HG02642 (cell line): ENCODE measurements at regions not wholly inside any gene's neighbourhood (a gene's known extent, or its start where the extent isn't known, plus 50 kb on each side); places are given as distances from the start of the nearest gene placed in this dataset.

Source experiments
- ATAC-seq: cut with Tn5 transposase; IDR thresholded peaks from one replicate; pipeline ENCODE4 v1.9.1; 2021; ENCODE audit warnings: mild to moderate bottlenecking; ENCODE audit not compliant: unreplicated experiment, poor library complexity

DNA sequence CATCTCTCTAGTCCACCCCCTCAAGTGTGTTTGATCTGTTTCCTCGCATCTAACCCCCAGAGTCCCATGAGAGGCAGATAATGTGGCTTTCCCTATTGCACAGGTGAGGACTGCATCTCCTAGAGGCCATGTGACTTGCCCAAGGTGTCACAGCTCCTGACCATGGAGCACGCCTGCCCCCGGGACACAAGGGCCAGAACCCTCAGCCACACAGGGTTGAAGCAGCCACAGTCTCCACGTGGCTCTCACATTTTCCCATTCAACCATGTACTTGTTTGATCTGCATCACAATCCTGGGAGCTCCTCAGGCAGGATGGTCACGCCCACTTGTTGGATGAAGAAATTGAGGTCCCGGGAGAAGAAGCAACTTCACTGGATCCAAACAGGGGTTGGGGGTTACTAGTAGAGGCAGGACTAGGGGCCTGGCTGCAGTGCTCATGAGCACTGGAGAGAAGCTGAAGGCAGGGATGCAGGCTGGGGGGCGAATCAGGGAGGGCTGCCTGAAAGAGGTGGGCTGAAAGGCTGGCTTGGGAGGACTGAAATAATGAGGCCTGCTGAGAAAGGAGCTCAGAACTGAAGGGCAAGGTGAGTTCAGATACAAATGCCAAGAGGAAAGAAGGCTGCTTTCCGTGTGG lies 207.9 kb downstream of the PTPRU start:
- ATAC-seq: no peak

- no peak for ATAC-seq
Observed at GRCh38 chr1:29441916-29442668, 205.8 kb downstream of the PTPRU start.

GRCh38 chr1:29439615-29440014 lies 203.3 kb downstream of the PTPRU start:
- no peak for ATAC-seq

GRCh38 chr1:29438991-29439390 lies 202.7 kb downstream of the PTPRU start:
- no peak for ATAC-seq

DNA sequence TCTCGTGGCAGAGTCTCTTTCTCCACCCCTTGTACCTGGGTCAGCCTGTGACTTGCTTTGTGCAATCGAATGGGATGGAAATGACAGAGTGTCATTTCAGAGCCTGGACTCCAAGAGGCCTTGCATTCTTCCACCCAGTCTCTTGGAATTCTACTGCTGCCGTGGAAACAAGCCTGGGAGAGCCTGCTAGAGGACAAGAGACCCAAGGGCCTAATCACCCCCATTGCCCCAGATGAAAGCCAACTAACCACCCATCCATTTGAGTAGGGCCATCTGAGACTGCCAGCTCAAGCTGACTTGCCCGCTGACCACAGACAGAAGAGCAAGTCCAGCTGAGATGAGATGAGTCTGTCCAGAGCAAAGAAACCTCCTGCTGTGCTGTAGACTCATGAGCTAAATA lies 201.6 kb downstream of the PTPRU start:
- ATAC-seq: no peak

GRCh38 chr1:29436181-29436785 lies 200.0 kb downstream of the PTPRU start:
- ATAC-seq: no peak

DNA sequence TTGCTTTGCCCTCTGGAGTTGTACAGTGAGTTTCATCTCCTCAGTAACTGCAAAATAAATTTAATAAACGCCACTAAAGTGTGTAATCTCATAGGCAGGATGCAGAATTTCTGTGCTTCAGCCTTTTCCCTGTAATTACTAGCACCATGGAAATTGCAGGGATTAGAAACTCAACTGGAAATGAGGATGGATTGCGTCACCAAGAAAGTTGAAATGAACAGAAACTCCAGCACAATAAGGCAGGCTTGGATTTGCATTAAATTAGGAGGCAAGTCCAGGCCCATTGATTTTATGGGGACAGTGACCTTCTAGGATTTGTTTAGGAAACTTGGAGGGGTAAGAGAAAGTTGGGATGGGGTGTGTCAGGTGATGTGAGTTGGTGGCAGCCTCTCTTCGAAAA lies 197.5 kb downstream of the PTPRU start:
- ATAC-seq: no peak

- ATAC-seq: no peak
Observed at GRCh38 chr1:29431138-29431537, 194.8 kb downstream of the PTPRU start.

GRCh38 chr1:29429656-29430055 lies 193.3 kb downstream of the PTPRU start:
- ATAC-seq: no peak

- no peak for ATAC-seq
Observed at GRCh38 chr1:29428997-29429396, 192.7 kb downstream of the PTPRU start.

- ATAC-seq: no peak
Observed at GRCh38 chr1:29428280-29428615, 191.9 kb downstream of the PTPRU start.

GRCh38 chr1:29427614-29428279 lies 191.4 kb downstream of the PTPRU start:
- ATAC-seq: no peak

GRCh38 chr1:29426701-29427279 lies 190.5 kb downstream of the PTPRU start:
- no peak for ATAC-seq

GRCh38 chr1:29425631-29426030 lies 189.3 kb downstream of the PTPRU start:
- no peak for ATAC-seq

DNA sequence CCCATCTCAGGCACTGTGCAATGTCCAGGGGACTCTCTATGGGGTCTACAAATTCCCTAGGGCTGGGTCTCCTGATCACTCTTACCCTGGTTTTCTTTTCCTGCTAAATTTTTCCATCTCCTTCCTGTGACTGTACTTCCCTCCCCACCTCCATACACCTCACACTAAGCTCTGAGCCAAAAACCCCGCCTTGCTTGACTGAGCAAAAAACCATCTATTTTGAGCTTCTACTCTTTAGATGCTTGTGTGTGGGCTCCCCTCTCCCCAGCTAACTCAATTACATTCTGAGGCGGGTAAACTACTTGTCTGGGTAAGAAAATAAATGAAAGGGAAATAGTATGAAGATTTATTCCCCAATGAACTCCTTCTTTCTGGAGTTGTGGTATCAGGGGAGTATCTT lies 187.9 kb downstream of the PTPRU start:
- no peak for ATAC-seq

DNA sequence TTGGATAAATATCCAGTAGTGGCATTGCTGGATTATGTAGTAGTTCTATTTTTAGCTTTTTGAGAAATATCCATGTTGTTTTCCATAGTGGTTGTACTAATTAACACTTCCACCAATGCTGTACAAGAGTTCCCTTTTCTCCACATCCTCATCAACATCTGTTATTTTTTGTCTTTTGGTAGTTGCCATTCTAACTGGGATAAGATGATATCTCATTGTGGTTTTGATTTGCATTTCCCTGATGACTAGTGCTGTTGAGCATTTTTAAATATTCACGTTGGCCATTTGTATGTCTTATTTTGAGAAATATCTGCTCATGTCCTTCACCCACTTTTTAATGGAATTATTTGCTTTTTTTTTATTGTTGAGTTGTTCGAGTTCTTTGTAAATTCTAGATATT lies 183.9 kb downstream of the PTPRU start:
- ATAC-seq: no peak

GRCh38 chr1:29417971-29418370 lies 181.6 kb downstream of the PTPRU start:
- no peak for ATAC-seq

DNA sequence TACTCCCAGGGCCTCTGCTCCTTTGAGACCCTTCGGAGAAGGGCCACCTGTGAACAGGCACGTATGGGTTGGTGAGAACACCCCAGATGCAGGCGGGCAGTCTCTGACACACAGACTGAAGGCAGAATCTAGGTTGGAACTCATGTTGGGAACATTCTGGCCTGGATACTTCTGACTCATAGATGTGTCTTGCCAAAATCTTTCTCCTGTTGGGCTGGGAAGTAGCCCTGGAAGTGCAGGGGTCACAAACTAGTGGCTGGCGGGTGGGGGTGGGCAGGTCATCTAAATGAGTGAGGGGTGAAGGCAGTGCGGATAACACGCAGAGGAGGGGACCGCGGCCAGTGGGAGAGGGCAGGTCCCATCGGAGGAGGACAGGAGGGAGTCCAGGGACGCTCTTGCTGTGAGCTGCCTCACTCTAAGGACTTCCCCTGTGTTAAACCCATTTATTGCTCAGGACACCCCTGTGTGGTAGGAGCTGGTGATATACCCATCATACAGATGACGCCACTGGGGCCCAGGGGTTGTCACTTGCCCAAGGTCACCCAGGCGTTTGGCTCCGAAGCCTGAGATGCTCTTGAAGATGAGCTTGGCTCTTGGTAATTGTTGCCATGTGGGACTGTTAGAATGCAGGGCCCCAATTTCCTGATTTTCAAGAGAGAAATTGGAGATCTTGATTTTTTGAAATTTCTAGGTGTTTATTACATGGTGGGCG lies 181.0 kb downstream of the PTPRU start:
- ATAC-seq: no peak

GRCh38 chr1:29416267-29417146 lies 180.2 kb downstream of the PTPRU start:
- ATAC-seq: no peak
